ENCODE measurements at regions not wholly inside any gene's neighbourhood (a gene's known extent, or its start where the extent isn't known, plus 50 kb on each side); places are given as distances from the start of the nearest gene placed in this dataset.

- Histone ChIP-seq H4K20me1 (ENCODE audit: insufficient read depth, low read length) (no peaks in the 10 kb centered on the region), H3K27me3 (ENCODE audit: control insufficient read depth in 2 of 2, insufficient read depth in 2 of 2, low read length in 2 of 2) (peaks cover 0 to 7% of the 10 kb centered on the region in 2 donors), H3K79me2 (ENCODE audit: insufficient read depth, low read length) (no peaks in the 10 kb centered on the region), H3K4me1 (ENCODE audit: control insufficient read depth in 1 of 2, insufficient read depth in 2 of 2, low read length in 2 of 2) (peaks cover 27 to 29% of the 10 kb centered on the region in 2 donors), H2AFZ (ENCODE audit: insufficient read depth, low read depth, low read length, poor library complexity, severe bottlenecking) (no peak overlapping the region), H3K9me3 (replicated peaks in 1 of 2; ENCODE audit: control insufficient read depth in 1 of 2, insufficient read depth in 1 of 2, low read length in 2 of 2) (no peaks in the 10 kb centered on the region), H3K9ac (ENCODE audit: insufficient read depth, low read length, poor library complexity, severe bottlenecking) (no peak overlapping the region), H3K36me3 (replicated peaks in 1 of 2; ENCODE audit: control insufficient read depth in 1 of 2, insufficient read depth in 2 of 2, low read length in 2 of 2) (no peaks in the 10 kb centered on the region), H3K4me2 (replicated peaks; ENCODE audit: extremely low read depth, low read length, poor library complexity, severe bottlenecking) (no peak overlapping the region), H3K27ac (ENCODE audit: low read depth in 1 of 2, low read length in 2 of 2) (no peak overlapping the region), H3K4me3 (replicated peaks in 1 of 3; ENCODE audit: low read depth in 2 of 3, low read length in 3 of 3) (no peak overlapping the region)
- H3K4me3 Mint-ChIP-seq = no peak overlapping the region
- no peak for TF ChIP-seq CTCF (IDR thresholded peaks at IDR 0.05)
- H3K27me3 Mint-ChIP-seq (ENCODE audit: low read depth in 3 of 3) = peaks cover 13 to 16% (median 14%) of the 10 kb centered on the region in 3 donors
- peaks cover 29% of the 10 kb centered on the region for H3K4me1 Mint-ChIP-seq
- intact Hi-C loops (cut with micrococcal nuclease) = no loop called here
- no peak overlapping the region for H3K27ac Mint-ChIP-seq
- H3K36me3 Mint-ChIP-seq = no peaks in the 10 kb centered on the region
- H3K9me3 Mint-ChIP-seq = no peaks in the 10 kb centered on the region
- DNase-seq = no peak
- WGBS (ENCODE audit: insufficient coverage) = no CpG with 5 or more reads among the region's 1 CpG
Observed at GRCh38 chr11:36718451-36718850, 120.4 kb upstream of the RAG2 start.

GRCh38 chr11:36713715-36714114 is 115.7 kb upstream of the RAG2 start:
- Histone ChIP-seq H3K4me2 (replicated peaks; ENCODE audit: extremely low read depth, low read length, poor library complexity, severe bottlenecking) (no peak overlapping the region), H3K36me3 (replicated peaks in 1 of 2; ENCODE audit: control insufficient read depth in 1 of 2, insufficient read depth in 2 of 2, low read length in 2 of 2) (no peaks in the 10 kb centered on the region), H3K27me3 (ENCODE audit: control insufficient read depth in 2 of 2, insufficient read depth in 2 of 2, low read length in 2 of 2) (peaks cover 0 to 5% of the 10 kb centered on the region in 2 donors), H2AFZ (ENCODE audit: insufficient read depth, low read depth, low read length, poor library complexity, severe bottlenecking) (no peak overlapping the region), H3K9ac (ENCODE audit: insufficient read depth, low read length, poor library complexity, severe bottlenecking) (no peak overlapping the region), H4K20me1 (ENCODE audit: insufficient read depth, low read length) (no peaks in the 10 kb centered on the region), H3K4me1 (ENCODE audit: control insufficient read depth in 1 of 2, insufficient read depth in 2 of 2, low read length in 2 of 2) (peaks cover 11 to 12% of the 10 kb centered on the region in 2 donors), H3K27ac (ENCODE audit: low read depth in 1 of 2, low read length in 2 of 2) (no peak overlapping the region), H3K79me2 (ENCODE audit: insufficient read depth, low read length) (no peaks in the 10 kb centered on the region), H3K9me3 (replicated peaks in 1 of 2; ENCODE audit: control insufficient read depth in 1 of 2, insufficient read depth in 1 of 2, low read length in 2 of 2) (no peaks in the 10 kb centered on the region), H3K4me3 (replicated peaks in 1 of 3; ENCODE audit: low read depth in 2 of 3, low read length in 3 of 3) (no peak overlapping the region)
- 6% methylated on average over 2 of the region's 2 CpGs for WGBS (ENCODE audit: insufficient coverage)
- Mint-ChIP-seq H3K27me3 (ENCODE audit: low read depth in 3 of 3) (peaks cover 7 to 12% (median 10%) of the 10 kb centered on the region in 3 donors), H3K36me3 (no peaks in the 10 kb centered on the region), H3K9me3 (no peaks in the 10 kb centered on the region), H3K4me3 (no peak overlapping the region), H3K27ac (no peak overlapping the region), H3K4me1 (peaks cover 13% of the 10 kb centered on the region)
- no peak for DNase-seq
- intact Hi-C loops (cut with micrococcal nuclease) = no loop called here
- TF ChIP-seq CTCF (IDR thresholded peaks at IDR 0.05) = no peak
